CD14-positive monocyte (primary cell): ENCODE measurements at regions not wholly inside any gene's neighbourhood (a gene's known extent, or its start where the extent isn't known, plus 50 kb on each side); places are given as distances from the start of the nearest gene placed in this dataset.

Experiments
- DNase-seq, 3 donors: peaks; one replicate each; pipeline ENCODE4 v3.0.0-alpha.2; 2011 to 2022
- H2AFZ ChIP-seq: 2 replicates; pipeline ENCODE4 v1.6.0; 2012; ENCODE audit warnings: mild to moderate bottlenecking, low read depth, low read length, inconsistent platforms; ENCODE audit not compliant: insufficient read depth, poor library complexity, severe bottlenecking
- H3K27ac ChIP-seq, 2 donors: 1 replicate in 1 of 2; 2 replicates in 1 of 2; pipeline ENCODE4 v1.5.1; 2012 to 2013; ENCODE audit warnings: low read length in 2 of 2, control low read depth in 1 of 2, inconsistent platforms in 1 of 2, low read depth in 1 of 2, mild to moderate bottlenecking in 1 of 2
- H3K27me3 ChIP-seq, 2 donors: one replicate each; pipeline versions ENCODE4 v1.6.0 to v1.6.1; 2011 to 2013; ENCODE audit warnings: low read length in 2 of 2; ENCODE audit not compliant: control insufficient read depth in 2 of 2, insufficient read depth in 2 of 2
- H3K36me3 ChIP-seq, 2 donors: replicated peaks in 1 of 2; 1 replicate in 1 of 2; 2 replicates in 1 of 2; pipeline versions ENCODE4 v1.5.1 to v1.6.1; 2012 to 2013; ENCODE audit warnings: low read length in 2 of 2, control low read depth in 1 of 2, inconsistent platforms in 1 of 2, mild to moderate bottlenecking in 1 of 2; ENCODE audit not compliant: insufficient read depth in 2 of 2, control insufficient read depth in 1 of 2
- H3K4me1 ChIP-seq, 2 donors: 1 replicate in 1 of 2; 2 replicates in 1 of 2; pipeline versions ENCODE4 v1.5.1 to v1.6.1; 2012 to 2013; ENCODE audit warnings: low read length in 2 of 2, control low read depth in 1 of 2, inconsistent platforms in 1 of 2, mild to moderate bottlenecking in 1 of 2, moderate library complexity in 1 of 2; ENCODE audit not compliant: insufficient read depth in 2 of 2, control insufficient read depth in 1 of 2
- H3K4me2 ChIP-seq: replicated peaks from 2 replicates; pipeline ENCODE3; 2012; ENCODE audit warnings: low read length, moderate library complexity, mild to moderate bottlenecking; ENCODE audit not compliant: poor library complexity, severe bottlenecking; ENCODE audit errors: extremely low read depth
- H3K4me3 ChIP-seq, 3 experiments: fragments of 200-600 bp in 1 of 3; sonication (generic) in 1 of 3; replicated peaks in 1 of 3; 1 replicate in 2 of 3; 2 replicates in 1 of 3; pipeline ENCODE4 v1.5.1; 2011 to 2013; ENCODE audit warnings: low read length in 3 of 3, mild to moderate bottlenecking in 3 of 3, control low read depth in 2 of 3, low read depth in 2 of 3, inconsistent platforms in 1 of 3, moderate library complexity in 1 of 3
- H3K79me2 ChIP-seq: 2 replicates; pipeline ENCODE4 v1.6.0; 2012; ENCODE audit warnings: mild to moderate bottlenecking, control low read depth, inconsistent platforms, low read length, moderate library complexity; ENCODE audit not compliant: insufficient read depth
- H3K9ac ChIP-seq: 2 replicates; pipeline ENCODE4 v1.6.0; 2017; ENCODE audit warnings: low read length, mild to moderate bottlenecking; ENCODE audit not compliant: insufficient read depth, poor library complexity, severe bottlenecking
- H3K9me3 ChIP-seq, 2 donors: replicated peaks in 1 of 2; 1 replicate in 1 of 2; 2 replicates in 1 of 2; pipeline versions ENCODE4 v1.5.1 to v1.6.1; 2012 to 2013; ENCODE audit warnings: low read length in 2 of 2, control low read depth in 1 of 2; ENCODE audit not compliant: control insufficient read depth in 1 of 2, insufficient read depth in 1 of 2
- H4K20me1 ChIP-seq: 2 replicates; pipeline ENCODE4 v1.6.0; 2012; ENCODE audit warnings: mild to moderate bottlenecking, low read length, control low read depth, moderate library complexity; ENCODE audit not compliant: insufficient read depth
- H3K27ac Mint-ChIP-seq, 7 donors: one replicate each; pipeline ENCODE4 v1.8.0; 2020; ENCODE audit warnings: mild to moderate bottlenecking in 7 of 7, mixed read lengths in 7 of 7, moderate library complexity in 6 of 7, inconsistent platforms in 2 of 7
- H3K27me3 Mint-ChIP-seq, 3 donors: one replicate each; pipeline ENCODE4 v1.8.0; 2021 to 2022; ENCODE audit warnings: low read depth in 3 of 3, mild to moderate bottlenecking in 3 of 3, mixed read lengths in 3 of 3, moderate library complexity in 3 of 3, inconsistent platforms in 1 of 3
- H3K36me3 Mint-ChIP-seq, 2 donors: one replicate each; pipeline ENCODE4 v1.8.0; 2020; ENCODE audit warnings: mixed read lengths in 2 of 2, inconsistent platforms in 1 of 2, mild to moderate bottlenecking in 1 of 2
- H3K4me1 Mint-ChIP-seq: one replicate; pipeline ENCODE4 v1.8.0; 2020; ENCODE audit warnings: mild to moderate bottlenecking, mixed read lengths
- H3K4me3 Mint-ChIP-seq, 2 donors: one replicate each; pipeline ENCODE4 v1.8.0; 2020; ENCODE audit warnings: mild to moderate bottlenecking in 2 of 2, mixed read lengths in 2 of 2, moderate library complexity in 1 of 2
- H3K9me3 Mint-ChIP-seq, 7 donors: one replicate each; pipeline ENCODE4 v1.8.0; 2020 to 2022; ENCODE audit warnings: mixed read lengths in 7 of 7, mild to moderate bottlenecking in 6 of 7, moderate library complexity in 6 of 7, inconsistent platforms in 2 of 7
- WGBS: methylation state at CpG from one replicate; pipeline ENCODE4 v1.1.5; 2013; ENCODE audit warnings: missing lambda C conversion rate; ENCODE audit not compliant: insufficient coverage; 5-methylcytosine and 5-hydroxymethylcytosine counted together
- intact Hi-C, 2 donors: fragments of 100-400 bp; cut with micrococcal nuclease; formaldehyde crosslinking; loops; one replicate each; pipeline versions ENCODE4 v1.15.0 to v1.15.1; 2023
- TF ChIP-seq, protein P1 (sequence below): fragments of 200-600 bp; IDR thresholded peaks from one replicate; pipeline ENCODE4 v1.8.0; 2022; ENCODE audit warnings: antibody characterized with exemption, mild to moderate bottlenecking

DNA sequence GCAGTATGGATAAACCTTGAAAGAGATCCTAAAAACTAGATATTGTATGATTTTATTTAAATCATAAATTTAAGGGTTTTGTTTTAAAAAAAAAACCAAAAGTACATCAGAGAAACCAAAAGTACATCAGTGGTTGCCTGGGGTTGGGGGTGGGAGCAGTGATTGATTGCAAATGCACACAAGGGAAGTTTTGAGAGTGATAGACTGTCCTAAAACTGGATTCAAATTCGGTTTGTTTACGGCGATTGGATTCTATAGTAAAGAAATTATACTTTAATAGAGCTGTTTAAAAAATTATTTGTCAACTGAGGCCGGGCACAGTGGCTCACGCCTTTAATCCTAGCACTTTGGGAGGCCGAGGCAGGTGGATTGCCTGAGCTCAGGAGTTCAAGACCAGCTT is 179.8 kb downstream of the METTL4 start:
- Mint-ChIP-seq H3K27me3 (peaks cover 0 to 10% (median 5%) of the 10 kb centered on the region in 3 donors), H3K4me1 (no peaks in the 10 kb centered on the region), H3K36me3 (no peaks in the 10 kb centered on the region), H3K9me3 (peaks cover 0 to 9% (median 3%) of the 10 kb centered on the region in 7 donors), H3K4me3 (no peak overlapping the region), H3K27ac (no peak overlapping the region)
- Histone ChIP-seq H3K27me3 (no peaks in the 10 kb centered on the region), H3K4me3 (no peak overlapping the region), H3K9ac (no peak overlapping the region), H3K36me3 (no peaks in the 10 kb centered on the region), H2AFZ (no peak overlapping the region), H3K4me2 (no peak overlapping the region), H3K79me2 (no peaks in the 10 kb centered on the region), H4K20me1 (no peaks in the 10 kb centered on the region), H3K9me3 (no peaks in the 10 kb centered on the region), H3K27ac (no peak overlapping the region), H3K4me1 (no peaks in the 10 kb centered on the region)
- no CpG with 5 or more reads among the region's 6 CpGs for WGBS
- DNase-seq = no peak
- intact Hi-C loops = no loop called here
- TF ChIP-seq, protein P1, sequence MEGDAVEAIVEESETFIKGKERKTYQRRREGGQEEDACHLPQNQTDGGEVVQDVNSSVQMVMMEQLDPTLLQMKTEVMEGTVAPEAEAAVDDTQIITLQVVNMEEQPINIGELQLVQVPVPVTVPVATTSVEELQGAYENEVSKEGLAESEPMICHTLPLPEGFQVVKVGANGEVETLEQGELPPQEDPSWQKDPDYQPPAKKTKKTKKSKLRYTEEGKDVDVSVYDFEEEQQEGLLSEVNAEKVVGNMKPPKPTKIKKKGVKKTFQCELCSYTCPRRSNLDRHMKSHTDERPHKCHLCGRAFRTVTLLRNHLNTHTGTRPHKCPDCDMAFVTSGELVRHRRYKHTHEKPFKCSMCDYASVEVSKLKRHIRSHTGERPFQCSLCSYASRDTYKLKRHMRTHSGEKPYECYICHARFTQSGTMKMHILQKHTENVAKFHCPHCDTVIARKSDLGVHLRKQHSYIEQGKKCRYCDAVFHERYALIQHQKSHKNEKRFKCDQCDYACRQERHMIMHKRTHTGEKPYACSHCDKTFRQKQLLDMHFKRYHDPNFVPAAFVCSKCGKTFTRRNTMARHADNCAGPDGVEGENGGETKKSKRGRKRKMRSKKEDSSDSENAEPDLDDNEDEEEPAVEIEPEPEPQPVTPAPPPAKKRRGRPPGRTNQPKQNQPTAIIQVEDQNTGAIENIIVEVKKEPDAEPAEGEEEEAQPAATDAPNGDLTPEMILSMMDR = no peak

- Mint-ChIP-seq H3K27ac (no peak overlapping the region), H3K36me3 (no peaks in the 10 kb centered on the region), H3K27me3 (peaks cover 1 to 10% (median 5%) of the 10 kb centered on the region in 3 donors), H3K4me1 (no peaks in the 10 kb centered on the region), H3K9me3 (peaks cover 0 to 8% (median 3%) of the 10 kb centered on the region in 7 donors), H3K4me3 (no peak overlapping the region)
- H3K27ac ChIP-seq = no peak overlapping the region
- TF ChIP-seq, protein P1 = no peak
- H3K79me2 ChIP-seq = no peaks in the 10 kb centered on the region
- no peak overlapping the region for H3K9ac ChIP-seq
- DNase-seq = no peak
- H3K4me1 ChIP-seq = no peaks in the 10 kb centered on the region
- H3K36me3 ChIP-seq = no peaks in the 10 kb centered on the region
- H3K9me3 ChIP-seq = no peaks in the 10 kb centered on the region
- H2AFZ ChIP-seq = no peak overlapping the region
- intact Hi-C loops = no loop called here
- no CpG with 5 or more reads among the region's 2 CpGs for WGBS
- H4K20me1 ChIP-seq = no peaks in the 10 kb centered on the region
- H3K27me3 ChIP-seq = no peaks in the 10 kb centered on the region
- no peak overlapping the region for H3K4me2 ChIP-seq
- no peak overlapping the region for H3K4me3 ChIP-seq
These were observed 178.9 kb downstream of the METTL4 start for GRCh38 chr18:2392446-2392845.
